ENCODE measurements at regions not wholly inside any gene's neighbourhood (a gene's known extent, or its start where the extent isn't known, plus 50 kb on each side); places are given as distances from the start of the nearest gene placed in this dataset.
"Not testable (repeated sequence)": the region's sequence is repeated elsewhere in the genome, so short reads cannot be mapped to it uniquely, and the experiment has no call there.

- no peak for DNase-seq (ENCODE audit: low read depth in 1 of 2, low spot score in 1 of 2)
These were observed 875.0 kb upstream of the PRKX start for GRCh38 chrX:4588466-4588865.

GRCh38 chrX:4588056-4588455 is 874.6 kb upstream of the PRKX start:
- DNase-seq (ENCODE audit: low read depth in 1 of 2, low spot score in 1 of 2) = no peak

GRCh38 chrX:4579999-4580398 is 866.5 kb upstream of the PRKX start:
- no peak for DNase-seq (ENCODE audit: low read depth in 1 of 2, low spot score in 1 of 2)

DNA sequence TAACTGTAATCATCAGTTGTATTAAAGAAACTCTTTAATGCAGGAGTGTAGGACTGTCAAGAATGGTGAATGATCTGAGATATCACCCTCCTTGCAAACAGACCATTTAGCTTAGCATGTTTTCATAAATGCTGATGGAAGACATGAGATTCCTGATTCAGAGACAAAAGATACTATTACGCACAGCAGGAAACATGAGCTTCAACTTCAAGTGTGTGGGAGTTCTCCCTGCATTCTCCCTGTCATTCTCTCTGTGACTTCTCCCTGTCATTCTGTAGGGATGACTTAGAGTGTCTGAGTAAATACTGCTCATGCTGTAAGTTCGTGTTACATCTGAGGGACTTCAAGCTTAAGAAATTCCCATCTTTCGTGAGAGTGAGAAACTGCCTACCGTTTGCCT is 866.0 kb upstream of the PRKX start:
- DNase-seq (ENCODE audit: low read depth in 1 of 2, low spot score in 1 of 2) = no peak

- no peak for DNase-seq (ENCODE audit: low read depth in 1 of 2, low spot score in 1 of 2)
These were observed 859.2 kb upstream of the PRKX start for GRCh38 chrX:4572691-4573090.

- no peak for DNase-seq (ENCODE audit: low read depth in 1 of 2, low spot score in 1 of 2)
These were observed 856.7 kb upstream of the PRKX start for GRCh38 chrX:4570151-4570550.

- DNase-seq (ENCODE audit: low read depth in 1 of 2, low spot score in 1 of 2) = no peak
These were observed 846.7 kb upstream of the PRKX start for GRCh38 chrX:4560192-4560591.

DNA sequence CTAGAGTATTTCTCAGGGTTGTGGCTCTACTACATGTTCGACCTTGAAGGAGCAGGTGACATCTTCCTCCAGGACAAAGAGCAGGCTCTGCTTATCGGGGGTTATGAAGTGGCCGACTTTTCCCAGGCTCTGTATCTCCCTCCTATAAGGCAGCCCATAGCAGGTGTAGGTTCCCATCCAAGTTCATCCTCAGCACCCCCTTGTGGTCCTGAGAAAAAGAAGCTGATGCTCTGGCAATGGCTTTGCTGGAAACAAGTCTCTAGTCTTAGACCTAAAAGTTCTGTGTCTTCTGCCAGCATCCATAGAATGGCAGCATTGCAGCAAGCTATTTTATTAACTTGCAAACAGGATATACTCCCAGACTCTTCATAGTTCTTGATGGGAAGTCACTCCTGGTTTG is 836.6 kb upstream of the PRKX start:
- DNase-seq (ENCODE audit: low read depth in 1 of 2, low spot score in 1 of 2) = no peak

DNA sequence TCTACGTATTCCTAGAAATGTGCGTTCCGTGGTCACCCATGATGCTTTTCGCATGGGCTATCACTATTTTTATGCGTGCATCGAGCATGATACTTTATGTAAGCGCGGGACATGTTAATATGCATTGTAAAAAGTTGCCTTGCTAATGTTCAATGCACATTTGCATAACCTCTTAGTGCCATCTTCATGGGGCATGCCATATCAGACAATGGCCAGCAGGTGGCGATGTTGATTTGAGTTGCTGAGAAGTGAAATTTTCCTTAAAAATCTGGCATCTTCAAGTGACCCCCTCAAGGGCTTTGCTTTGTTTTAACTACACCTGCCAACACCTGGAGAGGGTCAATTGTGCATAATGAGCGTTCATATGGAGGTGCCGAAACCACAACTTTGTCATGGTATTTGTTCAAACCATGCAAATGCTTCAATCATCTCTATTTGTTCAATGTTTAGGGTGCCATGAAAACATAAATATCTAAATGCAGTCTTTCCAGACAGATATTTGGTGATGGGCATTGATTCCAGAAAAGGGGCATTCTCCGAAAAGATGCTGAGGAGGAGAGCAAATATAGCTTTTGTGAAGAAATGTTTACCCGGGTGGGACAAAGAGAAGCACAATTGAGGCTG is 833.9 kb upstream of the PRKX start:
- DNase-seq (ENCODE audit: low read depth in 1 of 2, low spot score in 1 of 2) = peak in 1 of 2 donors; percentile 0

- DNase-seq (ENCODE audit: low read depth in 1 of 2, low spot score in 1 of 2) = not testable (repeated sequence)
These were observed 832.7 kb upstream of the PRKX start for GRCh38 chrX:4546178-4546577.

DNA sequence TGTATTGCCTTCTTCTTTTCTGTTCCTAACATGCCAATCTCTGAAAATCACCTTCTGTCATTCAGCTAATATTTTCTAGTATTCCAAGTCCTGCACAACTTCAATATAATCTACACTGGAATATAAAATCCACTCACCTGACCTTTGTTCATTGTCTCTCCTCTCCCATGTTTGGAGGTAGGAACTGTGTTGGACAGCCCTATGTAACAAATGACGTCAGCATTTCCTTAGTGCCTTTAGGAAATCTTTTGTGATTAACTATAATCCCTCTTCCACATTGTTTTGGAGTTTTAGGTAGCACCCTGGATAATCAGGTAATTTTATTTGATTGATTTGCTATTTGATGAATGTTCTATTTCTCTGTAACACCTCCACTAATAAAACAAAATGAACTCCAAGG is 814.8 kb upstream of the PRKX start:
- no peak for DNase-seq (ENCODE audit: low read depth in 1 of 2, low spot score in 1 of 2)

GRCh38 chrX:4485912-4486311 is 772.5 kb upstream of the PRKX start:
- no peak for DNase-seq (ENCODE audit: low read depth in 1 of 2, low spot score in 1 of 2)

- no peak for DNase-seq (ENCODE audit: low read depth in 1 of 2, low spot score in 1 of 2)
These were observed 770.8 kb upstream of the PRKX start for GRCh38 chrX:4484266-4484665.

- no peak for DNase-seq (ENCODE audit: low read depth in 1 of 2, low spot score in 1 of 2)
These were observed 738.1 kb upstream of the PRKX start for GRCh38 chrX:4451591-4451990.

DNA sequence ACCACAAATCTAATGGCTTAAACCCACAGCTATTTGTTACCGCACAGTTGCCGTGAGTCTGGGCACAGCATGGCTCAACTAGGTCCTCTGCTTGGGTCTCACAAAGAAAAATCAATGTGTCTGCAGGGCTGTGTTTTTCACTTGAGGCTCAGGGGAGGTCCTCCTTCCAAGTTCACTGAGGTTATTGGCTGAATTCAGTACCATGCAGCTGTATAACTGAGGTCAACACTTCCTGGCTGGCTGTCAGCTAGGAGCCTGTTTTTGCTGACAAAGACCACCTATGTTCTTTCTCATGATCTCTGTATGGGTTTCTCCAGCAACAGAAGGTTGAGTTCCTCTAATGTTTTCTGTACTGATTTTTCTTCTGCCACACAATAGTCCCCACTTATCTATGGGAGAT is 736.7 kb upstream of the PRKX start:
- no peak for DNase-seq (ENCODE audit: low read depth in 1 of 2, low spot score in 1 of 2)

DNA sequence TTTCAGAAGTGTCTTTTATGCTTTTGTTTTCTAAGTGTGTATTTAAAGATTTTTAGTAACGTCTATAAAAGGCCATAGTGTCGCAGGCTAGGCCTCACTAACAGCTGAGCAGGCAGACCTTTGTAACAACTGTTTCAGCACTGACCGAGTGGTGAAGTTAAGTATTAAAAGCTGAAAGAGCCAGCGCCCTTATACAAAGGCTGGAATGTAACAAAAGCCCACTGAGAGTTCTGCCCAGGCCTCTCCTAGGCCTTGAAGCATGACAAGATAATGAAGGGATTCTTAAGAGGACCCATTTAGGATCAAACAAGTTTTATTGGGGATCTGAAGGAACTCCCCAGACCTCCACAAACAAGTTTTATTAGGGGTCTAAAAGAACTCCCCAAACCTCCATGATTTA is 722.5 kb upstream of the PRKX start:
- DNase-seq (ENCODE audit: low read depth in 1 of 2, low spot score in 1 of 2) = no peak

DNA sequence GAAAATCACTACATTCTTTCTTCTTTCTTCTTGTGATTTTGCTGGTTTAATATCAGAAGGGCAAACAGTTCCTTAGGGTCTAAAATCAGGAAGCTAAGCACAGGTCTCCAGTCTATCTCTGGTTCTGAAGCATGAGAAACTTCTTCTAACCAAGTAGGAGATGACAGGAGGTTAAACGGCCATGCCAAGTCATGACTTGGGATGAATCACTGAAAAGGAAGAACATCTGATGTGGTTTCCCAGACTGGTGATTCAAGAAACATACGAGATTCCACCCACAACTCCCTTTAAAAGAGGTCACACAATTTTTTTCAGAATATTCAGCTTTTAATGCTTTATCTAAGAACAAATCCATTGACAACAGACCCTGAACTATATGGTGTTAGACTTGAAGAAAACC is 684.0 kb upstream of the PRKX start:
- no peak for DNase-seq (ENCODE audit: low read depth in 1 of 2, low spot score in 1 of 2)

DNA sequence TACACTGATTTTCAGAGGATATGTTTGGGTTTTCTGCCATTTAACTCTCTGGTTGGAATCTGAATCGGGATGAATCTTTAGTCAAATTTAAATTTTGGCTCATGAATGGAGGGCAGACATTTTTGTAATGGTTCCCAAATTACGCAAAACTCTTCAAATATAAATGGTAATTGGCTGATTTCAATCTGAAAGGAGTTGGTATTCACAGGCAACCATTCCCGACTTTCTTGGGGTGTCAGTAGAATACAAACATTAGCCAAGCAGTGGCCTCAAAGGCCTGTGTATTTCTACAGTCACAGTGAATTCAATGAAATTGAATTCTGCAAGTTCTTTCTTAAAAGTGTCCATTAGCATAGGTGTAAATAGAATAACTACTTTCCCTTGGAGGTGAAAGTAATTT is 668.8 kb upstream of the PRKX start:
- DNase-seq (ENCODE audit: low read depth in 1 of 2, low spot score in 1 of 2) = no peak

- DNase-seq (ENCODE audit: low read depth in 1 of 2, low spot score in 1 of 2) = no peak
These were observed 667.3 kb upstream of the PRKX start for GRCh38 chrX:4380710-4381109.

DNA sequence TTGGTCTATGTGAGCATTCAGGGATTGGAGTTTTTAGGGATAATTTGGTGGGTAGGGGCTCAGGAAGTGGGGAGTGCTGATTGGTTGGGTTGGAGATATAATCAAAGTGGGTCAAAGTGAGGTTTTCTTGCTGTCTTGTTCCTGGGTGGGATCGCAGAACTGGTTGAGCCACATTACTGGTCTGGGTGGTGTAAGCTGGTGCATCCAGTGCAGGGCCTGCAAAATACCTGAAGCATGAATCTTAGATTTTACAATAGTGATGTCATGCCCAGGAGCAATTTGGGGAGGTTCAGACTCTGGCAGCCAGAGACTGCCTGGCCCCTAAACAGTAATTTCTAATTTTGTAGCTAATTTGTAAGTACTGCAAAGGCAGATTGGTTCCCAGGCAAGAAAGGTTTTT is 665.6 kb upstream of the PRKX start:
- no peak for DNase-seq (ENCODE audit: low read depth in 1 of 2, low spot score in 1 of 2)

- DNase-seq (ENCODE audit: low read depth in 1 of 2, low spot score in 1 of 2) = no peak
These were observed 660.3 kb upstream of the PRKX start for GRCh38 chrX:4373791-4374190.

DNA sequence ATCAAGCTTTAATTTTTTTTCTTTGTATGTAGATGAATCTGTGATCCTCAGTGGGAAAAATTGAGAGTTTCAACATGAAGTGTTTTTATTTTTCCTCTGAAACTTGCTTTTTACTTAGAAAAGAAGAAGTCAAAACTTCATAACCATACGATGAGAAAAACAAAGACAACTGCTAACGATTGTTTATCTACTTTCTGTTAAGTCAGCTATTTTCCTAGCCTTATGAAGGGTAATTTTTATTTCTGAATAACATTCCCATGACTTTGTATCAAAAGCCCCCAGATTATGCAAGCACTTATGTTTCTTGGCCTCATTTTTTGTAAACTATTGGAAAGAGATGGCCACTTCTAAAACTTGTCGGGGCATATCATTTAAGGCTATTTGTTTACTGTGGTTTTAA is 645.1 kb upstream of the PRKX start:
- DNase-seq (ENCODE audit: low read depth in 1 of 2, low spot score in 1 of 2) = no peak

DNA sequence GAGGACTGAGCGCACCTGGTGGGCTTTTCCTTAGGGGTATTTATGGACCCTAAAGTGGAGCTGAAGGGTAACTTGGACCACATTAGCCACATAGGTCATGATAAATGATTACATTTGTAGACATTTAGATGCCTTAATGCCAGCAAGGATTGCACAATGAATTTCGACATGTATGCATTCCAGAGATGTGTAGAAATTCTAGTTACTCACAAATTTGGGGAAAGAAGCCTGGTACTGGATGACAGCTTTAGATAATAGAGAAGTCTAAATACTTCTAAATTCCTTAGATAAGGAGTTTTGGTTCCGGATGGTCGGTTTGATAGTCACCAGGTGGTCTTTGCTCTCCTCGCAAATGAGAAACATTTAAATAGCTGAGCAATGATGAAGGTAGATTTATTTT is 609.5 kb upstream of the PRKX start:
- no peak for DNase-seq (ENCODE audit: low read depth in 1 of 2, low spot score in 1 of 2)

DNA sequence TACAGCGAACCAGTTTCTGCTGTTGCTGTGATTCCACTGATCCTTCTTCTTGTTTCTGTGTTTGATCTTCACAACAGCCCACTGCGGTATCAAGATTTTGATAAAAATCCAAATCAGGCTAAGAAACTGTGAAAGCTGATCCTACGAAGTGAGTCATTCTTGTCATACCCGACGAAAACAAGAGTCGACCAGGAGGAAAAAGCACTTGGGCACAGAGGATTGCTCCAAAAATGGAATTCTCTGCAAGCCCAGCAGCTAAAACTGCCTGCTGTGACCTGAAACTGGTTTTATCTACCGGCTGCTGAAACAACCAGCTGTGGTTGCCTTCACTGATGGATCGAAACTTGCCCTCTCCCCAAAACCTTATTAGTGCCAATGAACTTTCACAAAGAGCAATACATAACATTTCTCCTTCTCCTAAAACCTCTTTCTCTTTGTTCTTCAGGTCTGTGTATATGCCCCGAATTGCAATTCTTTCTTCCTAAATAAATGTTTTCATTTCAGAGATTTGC is 607.0 kb upstream of the PRKX start:
- DNase-seq (ENCODE audit: low read depth in 1 of 2, low spot score in 1 of 2) = no peak
